Skeletal muscle satellite cell (primary cell): ENCODE measurements at regions not wholly inside any gene's neighbourhood (a gene's known extent, or its start where the extent isn't known, plus 50 kb on each side); places are given as distances from the start of the nearest gene placed in this dataset.
A peak's percentile ranks its signal among the peaks of the same experiment; 100 is the strongest.
"Not testable (repeated sequence)": the region's sequence is repeated elsewhere in the genome, so short reads cannot be mapped to it uniquely, and the experiment has no call there.

Experiments used
- H3K27me3 ChIP-seq: 2 replicates; pipeline ENCODE4 v1.7.0; 2013; ENCODE audit warnings: low read length; ENCODE audit not compliant: control insufficient read depth, insufficient read depth
- H3K36me3 ChIP-seq: 2 replicates; pipeline ENCODE4 v1.7.0; 2013; ENCODE audit warnings: mild to moderate bottlenecking, control low read depth, low read length; ENCODE audit not compliant: insufficient read depth
- H3K4me1 ChIP-seq: 2 replicates; pipeline ENCODE4 v1.7.0; 2013; ENCODE audit warnings: low read length; ENCODE audit not compliant: control insufficient read depth, insufficient read depth
- H3K4me2 ChIP-seq: 2 replicates; pipeline ENCODE4 v1.7.0; 2013; ENCODE audit warnings: mild to moderate bottlenecking, low read length
- H3K4me3 ChIP-seq: 2 replicates; pipeline ENCODE4 v1.7.0; 2013; ENCODE audit warnings: low read length
- H3K9ac ChIP-seq: 2 replicates; pipeline ENCODE4 v1.7.0; 2013; ENCODE audit warnings: mild to moderate bottlenecking, low read depth, low read length, moderate library complexity
- H3K9me3 ChIP-seq: replicated peaks from 2 replicates; pipeline ENCODE4 v1.7.0; 2013; ENCODE audit warnings: mild to moderate bottlenecking, control low read depth, low read length

GRCh38 chr7:16933296-16934279 is 51.8 kb upstream of the AGR3 start:
- H3K9me3 ChIP-seq: no peaks in the 10 kb centered on the region
- no peak overlapping the region for H3K9ac ChIP-seq
- no peaks in the 10 kb centered on the region for H3K36me3 ChIP-seq
- H3K4me1 ChIP-seq: peaks cover 18% of the 10 kb centered on the region
- H3K4me2 ChIP-seq: no peak overlapping the region
- no peak overlapping the region for H3K4me3 ChIP-seq
- no peaks in the 10 kb centered on the region for H3K27me3 ChIP-seq

DNA sequence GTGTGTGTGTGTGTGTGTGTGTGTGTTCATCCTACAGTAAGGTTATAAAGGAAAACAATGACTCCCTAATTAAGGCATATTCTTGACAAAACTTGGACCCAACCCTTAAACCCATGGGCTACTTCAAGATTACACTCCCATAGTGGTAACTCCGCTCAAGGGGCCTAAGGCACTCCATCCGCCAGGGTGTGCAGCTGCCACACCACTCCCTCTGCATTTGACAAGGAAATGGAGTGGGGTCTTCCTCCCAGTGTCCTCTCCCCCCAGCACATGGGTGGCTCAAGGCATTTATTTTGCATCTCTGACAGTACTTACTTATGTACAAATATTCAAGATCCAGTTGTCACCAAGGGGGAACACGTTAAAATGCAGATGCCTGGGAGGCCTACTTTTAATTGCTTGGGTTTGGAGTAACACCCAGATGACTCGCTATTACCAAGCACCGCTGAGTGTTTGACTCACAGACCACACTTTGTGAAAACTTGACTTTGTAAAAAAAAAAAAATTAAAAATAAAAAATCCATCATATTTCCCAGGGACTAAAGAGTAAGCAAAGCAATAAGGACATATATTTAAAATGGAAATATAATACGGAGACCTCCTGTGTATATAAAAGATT is 53.0 kb upstream of the AGR3 start:
- Histone ChIP-seq H3K27me3 (no peaks in the 10 kb centered on the region), H3K4me3 (no peak overlapping the region), H3K36me3 (no peaks in the 10 kb centered on the region), H3K9me3 (no peaks in the 10 kb centered on the region), H3K4me2 (no peak overlapping the region), H3K9ac (no peak overlapping the region), H3K4me1 (peaks cover 18% of the 10 kb centered on the region)

DNA sequence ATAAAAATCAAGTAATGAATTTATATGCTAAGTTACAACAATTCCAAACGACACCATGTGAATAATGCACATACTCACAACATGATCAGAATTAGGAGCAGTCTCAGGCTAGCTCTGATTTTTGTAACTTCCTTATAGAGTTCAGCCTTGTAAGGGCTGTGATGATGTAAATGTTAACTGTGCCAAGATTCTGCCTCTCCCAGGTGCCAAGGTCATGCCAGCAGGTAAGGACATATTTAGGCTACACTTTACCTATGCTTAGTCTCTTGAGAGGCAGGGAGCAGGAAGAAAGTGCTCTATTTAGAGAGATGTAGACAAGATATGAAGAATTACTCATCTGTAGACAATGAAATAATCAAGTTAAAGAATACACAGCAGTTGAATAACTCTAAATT is 53.6 kb upstream of the AGR3 start:
- Histone ChIP-seq H3K9ac (no peak overlapping the region), H3K27me3 (no peaks in the 10 kb centered on the region), H3K36me3 (no peaks in the 10 kb centered on the region), H3K9me3 (no peaks in the 10 kb centered on the region), H3K4me2 (no peak overlapping the region), H3K4me1 (peaks cover 18% of the 10 kb centered on the region), H3K4me3 (no peak overlapping the region)

DNA sequence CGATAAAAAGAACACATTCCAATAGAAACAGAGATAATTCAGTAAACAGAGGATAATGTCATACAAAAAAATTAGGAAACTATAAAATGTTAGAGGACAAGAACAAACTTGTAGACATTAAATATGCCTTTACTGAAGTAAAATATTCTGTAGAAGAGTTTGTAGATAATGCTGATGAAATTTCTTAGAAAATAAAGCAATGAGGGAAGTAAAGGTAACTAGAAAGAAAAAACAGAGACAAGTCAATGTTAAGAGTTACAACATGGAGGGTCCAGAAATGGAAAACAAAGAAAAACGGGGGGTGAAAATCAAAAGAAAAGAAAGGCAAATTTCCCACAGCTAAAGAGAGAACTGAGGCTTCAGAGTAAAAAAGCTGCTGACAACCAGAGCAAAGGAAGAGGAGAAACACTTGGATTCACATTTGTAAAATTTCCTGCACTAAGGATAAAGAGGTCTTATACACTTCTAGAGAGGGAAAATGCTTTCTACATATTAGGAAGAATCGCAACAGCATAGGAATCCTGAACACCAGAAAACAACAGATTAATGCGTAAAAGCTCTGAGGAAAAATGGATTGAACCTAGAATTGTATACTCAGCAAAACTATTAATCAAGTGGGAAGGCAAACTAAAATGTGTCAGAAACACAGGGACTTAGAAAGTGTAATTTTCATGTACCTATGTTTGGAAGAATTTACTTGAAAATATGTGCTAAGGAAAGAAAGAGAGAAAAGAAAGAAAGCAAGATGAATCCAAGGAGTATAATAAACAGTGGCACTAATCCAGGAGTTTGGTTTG is 55.0 kb upstream of the AGR3 start:
- Histone ChIP-seq H3K4me1 (peaks cover 18% of the 10 kb centered on the region), H3K9me3 (no peaks in the 10 kb centered on the region), H3K36me3 (no peaks in the 10 kb centered on the region), H3K4me2 (no peak overlapping the region), H3K27me3 (no peaks in the 10 kb centered on the region), H3K9ac (no peak overlapping the region), H3K4me3 (no peak overlapping the region)

- H3K36me3 ChIP-seq: no peaks in the 10 kb centered on the region
- no peaks in the 10 kb centered on the region for H3K9me3 ChIP-seq
- H3K4me1 ChIP-seq: peaks cover 12% of the 10 kb centered on the region
- H3K9ac ChIP-seq: no peak overlapping the region
- no peaks in the 10 kb centered on the region for H3K27me3 ChIP-seq
- H3K4me3 ChIP-seq: no peak overlapping the region
- H3K4me2 ChIP-seq: no peak overlapping the region
Observed at GRCh38 chr7:16939161-16939560, 57.4 kb upstream of the AGR3 start.

DNA sequence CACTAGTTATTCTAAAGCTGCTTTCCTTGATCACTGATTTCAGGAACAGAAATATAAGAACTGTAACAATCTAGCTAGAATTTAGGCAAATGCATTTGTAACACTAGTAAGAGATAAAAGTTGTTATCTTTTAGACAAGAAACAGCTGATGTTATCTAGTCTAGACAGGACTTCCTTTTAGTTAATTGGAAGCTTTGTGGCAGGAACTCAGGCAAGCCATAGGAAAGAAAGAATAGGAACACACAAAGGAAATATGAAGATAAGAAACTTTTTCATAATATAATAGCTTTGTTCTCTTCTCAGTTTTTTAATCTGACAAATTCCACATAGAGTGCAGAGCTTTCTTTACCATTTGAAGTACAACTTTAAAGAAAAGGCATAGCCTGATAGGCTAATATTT is 59.0 kb upstream of the AGR3 start:
- H3K36me3 ChIP-seq: no peaks in the 10 kb centered on the region
- H3K4me2 ChIP-seq: no peak overlapping the region
- H3K27me3 ChIP-seq: no peaks in the 10 kb centered on the region
- no peak overlapping the region for H3K4me3 ChIP-seq
- H3K9me3 ChIP-seq: no peaks in the 10 kb centered on the region
- no peak overlapping the region for H3K9ac ChIP-seq
- no peaks in the 10 kb centered on the region for H3K4me1 ChIP-seq

DNA sequence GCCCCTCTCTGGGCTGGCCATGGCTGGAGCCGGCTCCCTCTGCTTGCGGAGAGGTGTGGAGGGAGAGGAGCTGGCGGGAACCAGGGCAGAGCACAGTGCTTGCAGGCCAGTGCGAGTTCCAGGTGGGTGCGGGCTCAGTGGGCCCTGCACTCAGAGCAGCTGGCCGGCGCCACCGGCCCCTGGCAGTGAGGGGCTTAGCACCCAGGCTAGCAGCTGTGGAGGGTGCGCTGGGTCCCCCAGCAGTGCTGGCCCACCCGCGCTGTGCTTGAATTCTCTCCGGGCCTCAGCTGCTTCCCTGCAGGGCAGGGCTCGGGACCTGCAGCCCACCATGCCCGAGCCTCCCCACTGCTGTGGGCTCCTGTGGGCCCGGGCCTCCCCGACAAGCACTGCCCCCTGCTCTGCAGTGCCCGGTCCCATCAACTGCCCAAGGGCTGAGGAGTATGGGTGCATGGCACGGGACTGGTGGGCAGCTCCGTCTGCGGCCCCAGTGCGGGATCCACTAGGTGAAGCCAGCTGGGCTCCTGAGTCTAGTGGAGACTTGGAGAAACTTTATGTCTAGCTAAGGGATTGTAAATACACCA is 61.2 kb upstream of the AGR3 start:
- Histone ChIP-seq H3K9ac (no peak overlapping the region), H3K27me3 (no peaks in the 10 kb centered on the region), H3K4me1 (no peaks in the 10 kb centered on the region), H3K4me3 (no peak overlapping the region), H3K9me3 (no peaks in the 10 kb centered on the region), H3K36me3 (no peaks in the 10 kb centered on the region), H3K4me2 (no peak overlapping the region)

DNA sequence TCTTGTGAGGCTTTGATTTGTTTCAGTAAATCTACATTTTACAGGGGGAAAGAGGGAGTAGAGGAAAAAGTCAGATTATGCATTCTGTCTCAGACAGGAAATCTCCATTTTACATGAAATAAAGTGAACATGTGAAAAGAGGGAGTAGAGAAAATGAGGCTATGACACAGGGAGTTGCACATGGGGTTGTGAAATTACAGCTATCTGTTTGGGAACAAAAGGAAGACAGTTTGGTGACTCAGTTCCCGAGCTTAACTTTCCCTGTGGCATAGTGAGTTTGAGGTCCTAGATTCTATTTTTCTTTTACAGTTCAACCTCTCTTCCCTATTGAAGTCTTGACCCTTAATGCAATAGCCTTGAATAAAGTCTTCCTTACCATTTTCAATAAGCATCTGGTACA is 63.2 kb upstream of the AGR3 start:
- H3K36me3 ChIP-seq: no peaks in the 10 kb centered on the region
- no peak overlapping the region for H3K4me2 ChIP-seq

GRCh38 chr7:16945372-16945771 is 63.6 kb upstream of the AGR3 start:
- H3K36me3 ChIP-seq: no peaks in the 10 kb centered on the region
- no peak overlapping the region for H3K9ac ChIP-seq
- H3K4me2 ChIP-seq: no peak overlapping the region

More for the DNA sequence above, 63.2 kb upstream of the AGR3 start:
- Histone ChIP-seq H3K9ac (no peak overlapping the region), H3K4me1 (no peaks in the 10 kb centered on the region), H3K9me3 (no peaks in the 10 kb centered on the region), H3K27me3 (no peaks in the 10 kb centered on the region), H3K4me3 (no peak overlapping the region)

DNA sequence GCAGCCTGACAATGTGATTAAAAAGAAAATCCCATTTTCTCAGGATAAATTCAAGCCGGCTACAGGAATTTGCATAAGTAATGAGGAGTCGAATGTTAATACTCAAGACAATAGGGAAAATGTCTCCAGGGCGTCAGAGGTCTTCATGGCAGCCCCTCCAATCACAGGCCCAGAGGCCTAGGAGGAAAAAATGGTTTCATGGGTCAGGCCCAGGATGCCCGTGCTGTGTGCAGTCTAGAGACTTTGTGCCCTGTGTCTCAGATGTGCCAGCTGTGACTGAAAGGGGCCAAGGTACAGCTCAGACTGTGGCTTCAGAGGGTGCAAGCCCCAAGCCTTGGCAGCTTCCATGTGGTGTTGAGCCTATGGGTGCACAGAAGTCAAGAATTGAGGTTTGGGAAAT is 66.3 kb upstream of the AGR3 start:
- H3K4me2 ChIP-seq, H3K9ac ChIP-seq, H3K9me3 ChIP-seq, H3K36me3 ChIP-seq, H3K4me1 ChIP-seq, H3K4me3 ChIP-seq, H3K27me3 ChIP-seq: not testable (repeated sequence)

More at GRCh38 chr7:16945372-16945771, 63.6 kb upstream of the AGR3 start:
- H3K4me3 ChIP-seq: no peak overlapping the region
- no peaks in the 10 kb centered on the region for H3K4me1 ChIP-seq
- no peaks in the 10 kb centered on the region for H3K27me3 ChIP-seq
- H3K9me3 ChIP-seq: no peaks in the 10 kb centered on the region

DNA sequence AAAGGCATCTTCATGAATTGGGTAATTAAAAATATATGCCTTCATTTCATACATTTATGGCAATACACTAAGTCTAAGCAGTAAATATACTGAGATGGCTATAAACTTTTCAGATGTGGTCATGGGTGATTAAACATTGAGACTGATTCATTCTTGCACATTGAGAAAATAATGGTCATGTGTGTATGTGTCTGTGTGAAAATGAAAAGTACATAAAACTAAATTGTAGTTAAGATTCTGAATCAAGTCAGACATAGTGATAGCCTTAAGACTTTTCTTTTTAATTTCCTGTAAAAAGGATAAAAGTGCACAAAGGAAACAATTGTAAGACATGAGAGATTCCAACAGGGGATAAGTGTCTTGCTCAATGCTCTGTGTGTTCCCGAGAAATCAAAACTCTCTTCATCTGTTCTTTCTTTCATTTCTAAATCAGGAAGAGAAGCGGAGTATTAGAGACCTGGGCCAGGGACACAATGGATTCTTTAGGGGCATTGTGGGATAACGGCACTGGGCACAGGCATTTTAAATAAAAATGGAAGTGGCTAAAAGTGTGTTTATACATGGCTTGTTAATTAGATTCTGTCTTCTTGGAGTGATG is 69.8 kb upstream of the AGR3 start:
- H3K9me3 ChIP-seq: no peaks in the 10 kb centered on the region
- H3K4me2 ChIP-seq: peak overlapping the region; percentile 72
- peaks cover 9% of the 10 kb centered on the region for H3K4me1 ChIP-seq
- peak overlapping the region; percentile 64 for H3K9ac ChIP-seq
- H3K4me3 ChIP-seq: peak overlapping the region; percentile 57
- H3K36me3 ChIP-seq: no peaks in the 10 kb centered on the region
- H3K27me3 ChIP-seq: no peaks in the 10 kb centered on the region
